SW480 (cell line): ENCODE measurements at regions not wholly inside any gene's neighbourhood (a gene's known extent, or its start where the extent isn't known, plus 50 kb on each side); places are given as distances from the start of the nearest gene placed in this dataset.
"Not testable (repeated sequence)": the region's sequence is repeated elsewhere in the genome, so short reads cannot be mapped to it uniquely, and the experiment has no call there.

ENCODE experiments used
- DNase-seq: peaks from one replicate; pipeline ENCODE4 v3.0.0-alpha.2; 2016; ENCODE audit warnings: low spot score

DNA sequence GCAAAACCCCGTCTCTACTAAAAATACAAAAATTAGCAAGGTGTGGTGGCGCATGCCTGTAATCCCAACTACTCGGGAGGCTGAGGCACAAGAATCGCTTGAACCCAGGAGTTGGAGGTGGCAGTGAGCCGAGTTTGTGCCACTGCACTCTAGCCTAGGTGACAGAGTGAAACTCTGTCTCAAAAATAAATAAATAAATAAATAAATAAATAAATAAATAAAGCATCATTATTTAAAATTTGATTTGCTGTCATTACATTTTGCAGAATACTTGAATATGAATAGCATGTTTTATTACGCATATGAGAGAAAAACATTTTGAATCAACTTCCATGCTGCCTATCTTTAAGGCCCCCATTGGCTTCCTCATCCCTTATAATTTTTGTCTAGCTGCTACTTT, 53.4 kb upstream of the MED14 start:
- not testable (repeated sequence) for DNase-seq

DNA sequence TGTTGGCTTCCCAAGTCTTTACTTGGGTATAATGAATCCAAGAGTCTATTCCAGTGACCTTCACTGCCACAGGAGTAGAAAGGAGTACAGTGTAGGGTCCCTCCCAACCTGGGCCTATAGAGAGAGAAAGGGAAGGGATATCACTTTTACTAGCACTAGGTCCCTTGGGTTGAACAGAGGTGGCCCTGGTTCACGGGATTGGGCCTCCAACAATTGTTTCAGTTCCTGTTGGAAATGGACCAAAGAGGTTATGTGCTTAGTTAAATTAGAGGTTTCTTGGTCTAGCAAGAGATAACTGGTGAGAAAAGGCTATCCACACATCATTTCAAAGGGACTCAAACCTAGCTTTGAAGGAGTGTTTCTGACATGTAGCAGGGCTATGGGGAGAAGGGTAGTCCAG, 57.1 kb upstream of the MED14 start:
- DNase-seq: no peak

DNA sequence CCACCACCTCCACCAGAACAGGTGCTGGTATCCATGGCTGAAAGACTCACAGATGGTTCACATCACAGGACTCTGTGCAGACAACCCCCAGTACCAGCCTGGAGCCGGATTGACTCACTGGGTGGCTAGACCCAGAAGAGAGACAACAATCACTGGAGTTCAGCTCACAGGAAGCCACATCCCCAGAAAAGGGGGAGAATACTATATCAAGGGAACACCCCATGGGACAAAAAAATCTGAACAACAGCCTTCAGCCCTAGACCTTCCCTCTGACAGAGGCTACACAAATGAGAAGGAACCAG, 59.4 kb upstream of the MED14 start:
- not testable (repeated sequence) for DNase-seq

DNA sequence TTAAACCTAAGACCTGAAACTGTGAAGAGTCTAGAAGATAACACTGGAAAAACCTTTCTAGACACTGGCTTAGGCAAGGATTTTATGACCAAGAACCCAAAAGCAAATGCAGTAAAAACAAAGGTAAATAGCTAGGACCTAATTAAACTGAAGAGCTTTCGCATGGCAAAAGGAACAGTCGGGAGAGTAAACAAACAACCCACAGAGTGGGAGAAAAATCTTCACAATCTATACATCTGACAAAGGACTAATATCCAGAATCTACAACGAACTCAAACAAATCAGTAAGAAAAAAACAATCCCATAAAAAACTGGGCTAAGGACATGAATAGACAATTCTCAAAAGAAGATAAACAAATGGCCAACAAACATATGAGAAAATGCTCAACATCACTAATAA, 64.4 kb upstream of the MED14 start:
- DNase-seq: not testable (repeated sequence)

DNA sequence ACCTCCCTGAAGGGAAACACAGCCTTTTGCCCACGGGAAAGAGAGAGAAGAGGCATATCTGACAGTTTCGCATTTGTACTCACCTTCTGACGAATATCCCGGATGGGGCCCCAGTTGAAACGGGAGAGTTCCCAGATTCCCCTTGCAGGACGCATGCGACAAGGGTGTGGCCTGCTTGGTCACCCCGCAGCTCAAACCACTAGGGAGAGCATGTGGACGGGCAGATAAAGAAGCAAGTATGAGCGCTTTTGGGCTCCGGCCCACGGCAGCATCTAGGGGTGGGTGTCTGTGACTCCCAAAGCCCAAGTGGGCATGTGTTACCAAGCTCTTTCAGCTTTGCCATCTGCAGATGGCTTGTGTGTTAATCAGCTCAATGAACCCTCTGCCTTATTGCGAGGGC, 70.1 kb upstream of the MED14 start:
- no peak for DNase-seq

DNA sequence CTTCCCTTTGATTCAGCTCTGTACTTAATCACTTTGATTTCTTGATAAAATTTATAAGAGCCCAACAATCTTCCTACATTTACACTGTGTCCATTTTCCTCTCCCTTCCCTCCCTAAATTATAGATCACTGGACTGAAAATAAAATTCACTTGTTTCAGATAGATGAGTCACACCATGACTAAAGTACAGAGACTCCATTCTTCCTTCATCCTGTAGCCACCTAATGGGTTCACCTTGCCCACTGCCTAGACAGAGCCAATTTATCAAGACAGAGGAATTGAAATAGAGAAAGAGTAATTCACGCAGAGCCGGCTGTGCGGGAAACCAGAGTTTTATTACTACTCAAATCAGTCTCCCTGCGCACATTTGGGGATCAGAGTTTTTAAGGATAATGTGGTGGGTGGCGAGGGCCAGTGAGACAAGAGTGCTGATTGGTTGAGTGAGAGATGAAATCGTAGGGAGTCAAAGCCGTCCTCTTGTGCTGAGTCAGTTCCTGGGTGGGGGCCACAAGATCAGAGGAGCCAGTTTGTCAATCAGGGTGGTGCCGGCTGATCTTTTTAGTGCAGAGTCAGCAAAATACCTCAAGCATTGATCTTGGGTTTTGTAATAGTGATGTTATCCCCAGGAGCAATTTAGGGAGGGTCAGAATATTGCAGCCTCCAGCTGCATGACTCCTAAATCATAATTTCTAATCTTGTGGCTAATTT, 71.3 kb upstream of the MED14 start:
- peak; percentile 17 for DNase-seq

DNA sequence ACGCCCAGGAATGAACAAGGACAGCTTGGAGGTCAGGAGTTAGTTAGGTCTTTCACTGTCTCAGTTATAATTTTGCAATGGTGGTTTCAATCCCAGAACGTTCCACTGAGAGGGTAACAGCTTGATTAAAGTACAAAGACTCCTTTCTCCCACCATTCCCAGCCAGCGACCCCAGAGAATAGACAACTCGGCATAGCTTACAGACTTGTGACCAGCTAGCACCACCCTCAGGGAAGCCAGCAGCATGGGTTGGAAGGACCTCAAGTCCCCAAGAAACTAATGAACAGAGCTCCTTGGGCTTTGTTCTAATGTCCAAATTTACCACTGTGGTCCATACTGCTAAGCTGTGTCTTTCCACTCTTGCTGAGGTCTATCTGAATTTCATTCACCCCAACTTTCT, 72.0 kb upstream of the MED14 start:
- DNase-seq: no peak

DNA sequence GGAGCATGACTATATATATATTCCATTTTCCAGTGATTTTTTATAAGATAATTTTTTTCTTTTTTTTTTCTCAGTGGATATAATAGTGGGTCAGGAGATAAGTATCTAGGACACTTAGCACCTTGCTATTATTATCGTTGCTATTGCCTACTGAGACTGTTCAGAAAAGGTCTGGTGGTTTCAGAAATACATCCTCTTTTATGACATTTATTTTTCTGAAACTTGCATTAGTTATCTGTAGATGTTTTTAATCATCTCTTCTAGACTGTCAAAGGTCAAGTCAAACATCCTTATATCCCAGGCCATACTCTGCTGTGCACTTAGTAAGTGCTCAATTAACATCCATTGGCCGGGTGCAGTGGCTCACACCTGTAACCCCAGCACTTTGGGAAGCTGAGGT, 72.9 kb upstream of the MED14 start:
- DNase-seq: no peak

DNA sequence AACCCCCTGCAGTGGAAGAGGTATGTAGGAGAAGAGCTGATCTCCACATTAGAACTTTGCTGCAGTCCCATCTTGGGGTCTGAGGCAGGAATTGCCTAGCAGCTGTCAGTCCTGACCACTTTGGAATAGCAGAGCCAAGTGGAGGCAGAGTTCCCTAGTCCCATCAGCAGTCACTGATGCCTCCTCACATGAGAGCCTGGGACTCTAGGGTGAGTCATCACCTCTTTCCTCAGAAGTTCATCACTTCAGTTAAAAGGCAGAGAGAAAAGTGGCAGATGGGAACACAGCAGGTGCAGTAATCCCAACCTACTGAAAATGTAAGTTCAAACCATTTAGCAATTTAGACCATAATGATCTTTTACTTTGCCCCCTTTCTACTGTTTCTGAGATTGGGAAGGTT, 73.9 kb upstream of the MED14 start:
- no peak for DNase-seq

DNA sequence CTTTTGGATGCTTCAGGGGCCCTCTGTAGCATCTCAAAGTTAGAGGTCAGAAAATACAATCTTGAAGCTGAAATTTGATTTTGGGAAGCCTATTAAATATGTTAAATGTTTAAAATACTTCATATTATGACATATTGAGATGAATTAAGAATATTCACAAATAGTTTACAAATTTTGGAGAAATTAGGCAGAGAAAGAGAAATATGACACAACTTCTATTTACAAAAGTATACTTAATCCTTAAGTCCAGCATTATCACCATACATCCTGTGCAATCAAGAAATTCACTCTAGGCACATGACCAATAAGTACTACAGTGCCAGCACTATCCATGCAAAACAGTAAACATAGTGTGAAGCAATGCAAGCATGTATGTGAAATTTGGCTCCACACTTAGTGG, 79.7 kb upstream of the MED14 start:
- DNase-seq: not testable (repeated sequence)

DNA sequence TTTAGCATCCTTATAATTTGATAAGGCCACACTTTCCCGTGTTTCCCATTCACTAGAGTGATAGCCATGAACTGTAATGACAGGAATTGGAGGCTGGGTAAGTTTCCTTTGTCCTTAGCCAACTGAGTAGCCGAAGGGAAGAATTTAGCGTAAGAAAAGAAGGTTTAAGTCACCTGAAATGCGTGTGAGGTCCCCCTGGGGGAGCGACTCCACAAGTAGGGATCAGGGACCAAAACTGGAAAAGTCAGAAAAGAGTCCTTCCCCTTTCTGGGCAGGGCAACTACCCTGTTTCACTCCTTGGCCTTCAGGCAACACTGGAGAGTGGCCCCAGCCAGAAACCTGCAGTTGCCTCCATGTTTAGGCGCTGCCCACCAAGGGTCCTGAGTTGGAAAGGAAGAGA, 81.6 kb upstream of the MED14 start:
- no peak for DNase-seq

DNA sequence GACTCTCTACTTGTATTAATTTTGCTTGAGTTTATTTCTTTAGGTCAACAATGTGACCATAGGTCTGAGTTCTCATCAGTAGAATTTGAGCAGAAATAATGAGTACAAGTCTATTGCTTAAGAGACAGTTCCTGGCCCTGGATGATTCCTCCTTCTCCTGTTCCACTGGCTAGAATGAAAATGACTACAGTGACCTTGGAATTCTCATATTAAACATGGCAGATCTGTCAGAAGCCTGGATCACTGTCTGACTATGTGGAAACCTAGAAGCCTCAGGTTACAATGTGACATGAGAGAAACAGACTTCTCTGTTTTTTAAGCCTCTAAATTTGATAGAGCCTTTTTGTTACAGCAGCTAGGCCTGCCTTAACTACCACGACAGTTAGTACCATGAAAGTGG, 82.9 kb upstream of the MED14 start:
- DNase-seq: no peak

DNA sequence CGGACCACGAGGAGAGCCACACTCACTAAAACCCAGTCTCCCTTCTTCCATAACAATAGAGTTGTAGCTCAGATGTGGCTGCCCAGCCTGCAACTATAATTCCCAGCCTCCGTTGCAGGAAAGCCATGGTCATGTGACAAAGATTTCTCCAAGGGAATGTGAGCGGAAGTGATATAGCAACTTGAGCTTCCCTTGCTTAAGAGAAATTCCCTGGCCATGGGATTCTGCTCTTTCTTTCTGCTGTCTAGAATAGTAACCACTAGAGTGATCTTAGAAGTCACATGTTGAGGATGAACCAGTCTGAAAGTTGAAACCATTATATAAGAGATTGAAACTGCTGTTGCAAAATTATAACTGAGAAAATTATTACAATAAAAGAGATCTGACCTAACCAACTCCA, 86.4 kb upstream of the MED14 start:
- DNase-seq: no peak

DNA sequence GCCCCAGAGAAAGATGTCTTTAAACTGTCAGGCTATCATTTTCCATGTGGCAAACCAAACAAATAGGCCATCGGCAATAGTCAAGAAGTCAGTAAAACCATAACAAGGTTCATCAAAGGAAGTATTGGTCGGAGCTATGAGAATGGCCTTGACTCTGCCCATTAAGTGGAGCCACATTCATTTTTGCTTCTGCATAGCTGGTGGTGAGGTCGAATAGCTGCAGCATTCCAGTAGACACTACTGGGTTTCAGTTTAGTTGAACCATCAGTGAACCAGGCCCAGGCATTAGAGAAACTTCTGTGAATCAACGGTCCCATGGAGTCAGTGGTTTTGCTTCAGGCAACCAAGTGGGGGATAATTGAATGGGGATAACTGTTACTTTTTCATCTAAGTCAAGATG, 92.0 kb upstream of the MED14 start:
- no peak for DNase-seq

DNA sequence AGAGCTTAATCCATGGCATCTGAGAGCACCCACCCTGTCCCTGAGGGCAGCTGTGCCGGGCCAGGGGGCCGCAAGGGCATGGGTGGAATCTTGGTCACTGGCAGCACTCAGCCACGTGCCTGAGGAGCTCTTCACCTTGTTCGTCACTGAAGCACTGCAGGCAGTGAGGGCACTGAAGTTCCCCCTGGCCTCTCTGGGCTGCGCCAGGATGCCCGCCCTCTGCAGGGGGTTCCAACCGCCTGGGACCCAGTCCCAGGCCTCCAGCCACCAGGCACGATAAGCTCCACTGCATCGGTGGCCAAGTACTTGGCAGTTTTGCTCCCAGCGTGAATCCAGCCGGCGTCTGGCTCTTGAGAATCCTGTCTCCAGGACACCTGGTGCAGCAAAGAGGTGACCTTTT, 96.4 kb upstream of the MED14 start:
- no peak for DNase-seq

DNA sequence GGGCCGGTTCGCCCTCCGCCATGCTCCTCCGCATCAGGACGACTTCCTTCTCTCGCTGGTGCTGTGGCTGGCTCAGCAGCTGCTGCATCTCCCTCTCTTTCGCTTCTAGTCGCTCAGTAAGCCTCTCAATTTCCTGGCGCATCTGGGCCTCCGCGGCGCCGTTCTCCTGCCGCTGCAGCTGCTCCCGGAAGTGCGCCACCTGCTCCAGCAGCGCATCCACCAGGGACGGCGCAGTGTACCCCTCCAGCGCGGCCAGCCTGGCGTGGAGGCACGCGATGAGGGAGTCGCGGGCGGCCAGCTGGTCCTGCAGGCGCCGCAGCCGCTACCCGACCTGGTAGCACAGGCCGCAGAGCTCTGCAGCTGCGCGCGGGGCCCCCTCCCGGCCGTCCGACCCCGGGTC, 97.4 kb upstream of the MED14 start:
- DNase-seq: no peak

DNA sequence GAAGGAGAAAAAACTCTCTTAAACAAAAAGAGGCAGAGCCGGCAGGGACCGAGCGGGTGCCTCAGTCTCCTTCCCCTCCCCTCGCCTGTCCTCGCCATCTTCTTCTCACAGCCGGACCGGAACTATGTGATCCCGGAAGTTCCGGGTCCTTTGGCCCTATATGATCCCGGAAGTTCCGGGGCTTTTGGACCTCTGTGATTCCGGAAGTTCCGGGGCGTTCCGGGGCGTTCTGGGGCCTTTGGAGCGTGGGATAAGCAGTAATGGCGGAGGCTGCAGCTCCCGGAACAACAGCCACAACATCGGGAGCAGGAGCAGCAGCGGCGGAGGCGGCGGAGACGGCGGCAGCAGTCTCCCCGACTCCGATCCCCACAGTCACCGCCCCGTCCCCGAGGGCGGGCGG, 98.9 kb upstream of the MED14 start:
- DNase-seq: no peak

DNA sequence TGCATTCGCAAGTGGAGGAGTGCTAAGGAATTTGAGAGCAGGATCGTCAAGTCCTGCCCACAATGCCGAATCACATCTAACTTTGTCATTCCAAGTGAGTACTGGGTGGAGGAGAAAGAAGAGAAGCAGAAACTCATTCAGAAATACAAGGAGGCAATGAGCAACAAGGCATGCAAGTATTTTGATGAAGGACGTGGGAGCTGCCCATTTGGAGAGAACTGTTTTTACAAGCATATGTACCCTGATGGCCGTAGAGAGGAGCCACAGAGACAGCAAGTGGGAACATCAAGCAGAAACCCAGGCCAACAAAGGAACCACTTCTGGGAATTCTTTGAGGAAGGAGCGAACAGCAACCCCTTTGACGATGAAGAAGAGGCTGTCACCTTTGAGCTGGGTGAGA, 100.2 kb upstream of the MED14 start:
- no peak for DNase-seq

DNA sequence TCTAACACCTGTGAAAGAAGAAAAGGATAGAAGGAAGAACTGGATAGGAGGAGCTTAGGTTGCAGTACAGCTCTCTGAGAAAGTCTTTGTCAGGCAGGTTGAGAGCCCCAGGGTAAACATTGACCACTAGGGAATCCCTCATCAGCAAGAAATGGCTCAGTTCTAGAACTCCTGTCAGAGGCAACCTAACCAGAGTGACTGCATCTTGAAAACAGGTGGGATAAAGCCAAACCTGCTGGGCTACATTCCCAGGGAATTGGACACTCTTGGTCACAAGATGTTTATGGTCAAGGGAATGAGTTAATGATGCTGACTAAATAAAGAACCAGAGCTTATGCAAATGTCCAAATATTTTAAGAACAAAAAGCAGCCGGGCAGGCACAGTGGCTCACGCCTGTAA, 108.3 kb upstream of the MED14 start:
- no peak for DNase-seq

DNA sequence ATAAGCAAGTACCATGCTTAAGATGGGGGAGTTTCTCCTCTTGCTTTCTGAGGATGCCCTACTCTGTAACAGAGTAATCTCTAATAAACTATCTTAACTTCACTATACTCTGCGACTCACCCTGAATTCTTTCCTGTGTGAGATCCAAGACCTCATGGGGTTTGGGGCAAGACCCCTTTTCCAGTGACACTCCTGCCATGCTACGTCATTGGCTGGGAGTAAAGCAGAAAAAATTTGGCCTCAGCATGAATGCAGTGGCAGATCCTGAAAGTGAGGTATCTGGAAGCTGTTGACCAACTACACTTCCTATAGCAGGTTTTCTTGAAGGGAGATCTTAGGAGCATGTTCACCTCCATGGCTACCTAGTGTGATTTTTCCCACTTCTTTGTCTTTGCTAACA, 109.1 kb upstream of the MED14 start:
- no peak for DNase-seq

DNA sequence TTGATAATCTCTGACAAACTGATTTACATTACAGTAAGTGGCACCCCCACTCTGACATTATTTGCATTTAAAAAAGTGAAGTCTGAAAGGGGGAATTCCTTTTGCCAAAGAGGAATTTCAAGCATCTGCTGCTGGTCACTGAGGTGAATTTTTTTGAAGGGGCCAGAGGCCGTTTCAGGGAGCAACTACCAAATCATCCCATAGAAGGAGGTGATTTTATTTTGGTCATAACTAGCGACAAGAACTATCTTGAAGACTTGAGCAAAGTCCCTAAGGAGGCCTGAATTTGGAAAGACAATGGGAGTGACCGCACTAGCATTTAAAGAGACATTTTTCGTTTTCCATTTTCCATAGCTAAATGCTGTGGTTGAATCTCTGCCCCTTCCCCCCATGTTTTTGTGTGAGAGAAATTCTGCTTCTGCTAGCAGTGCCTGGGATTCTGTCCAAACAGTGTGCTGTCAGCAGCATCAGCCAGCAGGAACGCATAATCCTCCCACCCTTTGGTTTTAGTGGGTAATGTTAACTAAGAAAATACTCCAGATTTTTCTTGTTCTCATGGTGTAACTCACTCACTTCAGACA, 110.1 kb upstream of the MED14 start:
- no peak for DNase-seq

DNA sequence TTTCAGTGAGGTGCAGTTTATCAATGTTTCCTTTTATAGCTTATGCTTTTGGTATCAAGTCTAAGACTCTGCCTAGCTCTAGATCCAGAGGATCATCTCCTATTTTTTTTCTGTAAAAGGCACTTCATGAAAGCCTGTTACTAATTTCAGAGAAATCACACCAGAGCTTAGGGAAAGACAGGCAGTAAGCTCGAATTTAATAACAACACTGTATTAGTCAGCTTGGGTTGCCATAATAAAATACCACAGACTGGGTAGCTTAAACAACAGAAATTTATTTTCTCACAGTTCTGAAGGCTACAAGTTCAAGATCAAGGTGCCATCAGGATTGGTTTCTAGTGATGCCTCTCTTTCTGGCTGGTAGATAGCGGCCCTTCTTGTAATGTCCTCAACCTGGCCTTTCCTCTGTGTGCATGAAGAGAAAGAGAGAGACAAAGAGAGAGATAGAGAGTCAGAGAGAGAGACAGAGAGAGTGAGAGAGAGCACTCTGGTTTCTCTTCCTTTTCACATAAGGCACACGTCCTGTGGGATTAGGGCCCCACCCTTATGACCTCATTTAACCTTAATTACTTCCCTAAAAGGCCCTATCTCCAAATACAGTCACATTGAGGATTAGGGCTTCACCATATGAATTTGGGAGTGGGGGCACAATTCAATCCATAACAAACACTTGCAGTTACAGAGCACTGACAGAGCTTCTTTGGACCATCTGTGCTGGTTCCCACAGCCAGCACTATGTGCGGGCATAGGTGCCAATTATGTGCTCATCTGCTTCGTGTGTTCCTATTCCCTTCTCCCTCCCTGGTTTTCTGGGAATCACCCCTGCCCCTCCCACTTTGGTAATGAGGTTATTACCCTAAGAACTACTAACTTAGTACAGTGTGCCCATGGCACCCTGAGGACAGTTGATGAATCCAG, 114.8 kb upstream of the MED14 start:
- no peak for DNase-seq

DNA sequence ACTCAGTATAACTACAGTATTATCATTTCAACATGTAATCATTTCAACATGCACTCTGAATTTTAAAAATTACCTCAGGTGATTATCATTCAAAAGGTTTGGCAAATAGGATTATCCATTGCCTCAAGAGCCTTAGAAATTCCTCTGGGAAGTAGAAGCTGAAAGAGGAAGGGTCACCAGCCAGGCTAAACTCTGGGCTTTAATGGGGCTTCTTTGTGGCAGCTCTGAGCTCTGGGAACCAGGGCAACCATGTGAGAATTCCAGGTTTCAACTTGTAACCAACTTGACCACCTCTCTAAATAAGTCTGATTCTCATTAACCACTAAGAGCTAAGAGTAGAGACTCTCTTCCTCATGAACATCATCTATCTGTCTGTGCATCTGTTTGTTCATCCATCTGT, 117.2 kb upstream of the MED14 start:
- no peak for DNase-seq
